SU-DHL-6 (cell line): ENCODE measurements at regions not wholly inside any gene's neighbourhood (a gene's known extent, or its start where the extent isn't known, plus 50 kb on each side); places are given as distances from the start of the nearest gene placed in this dataset.

Experiments used
- H2AFZ ChIP-seq: fragments of 200-600 bp; sonication (generic); 2 replicates; pipeline ENCODE4 v1.6.1; 2014; ENCODE audit warnings: low read depth, mild to moderate bottlenecking, moderate library complexity, mixed read lengths, antibody characterized with exemption, low read length; ENCODE audit not compliant: severe bottlenecking
- H3F3A ChIP-seq: fragments of 200-600 bp; shearing (Covaris generic); 2 replicates; pipeline ENCODE4 v1.6.0; 2016; ENCODE audit warnings: antibody characterized with exemption, mild to moderate bottlenecking; ENCODE audit not compliant: insufficient read depth
- H3K27ac ChIP-seq: fragments of 200-600 bp; sonication (generic); 2 replicates; pipeline ENCODE4 v1.5.1; 2016; ENCODE audit warnings: low read depth, mild to moderate bottlenecking, low read length, moderate library complexity, mixed read lengths
- H3K27me3 ChIP-seq: fragments of 200-600 bp; sonication (generic), shearing (Covaris generic); 2 replicates; pipeline ENCODE4 v1.6.0; 2014; ENCODE audit warnings: mild to moderate bottlenecking, low read length
- H3K36me3 ChIP-seq: fragments of 200-600 bp; sonication (generic); 2 replicates; pipeline ENCODE4 v1.6.1; 2014; ENCODE audit warnings: mild to moderate bottlenecking, low read length, mixed read lengths
- H3K4me2 ChIP-seq: fragments of 300-600, 200-600 bp; shearing (Covaris generic), sonication (generic); 2 replicates; pipeline ENCODE4 v1.6.0; 2014; ENCODE audit warnings: low read length, low read depth, mild to moderate bottlenecking; ENCODE audit not compliant: poor library complexity, severe bottlenecking
- H3K4me3 ChIP-seq: fragments of 200-600 bp; sonication (generic); 2 replicates; pipeline ENCODE4 v1.5.1; 2014; ENCODE audit warnings: antibody characterized with exemption, low read length, mild to moderate bottlenecking, mixed read lengths; ENCODE audit not compliant: insufficient read depth, poor library complexity, severe bottlenecking
- H3K79me2 ChIP-seq: fragments of 200-600 bp; sonication (generic); 2 replicates; pipeline ENCODE4 v1.6.1; 2014; ENCODE audit warnings: mild to moderate bottlenecking, low read length, moderate library complexity; ENCODE audit not compliant: insufficient read depth
- H3K9ac ChIP-seq: fragments of 200-600 bp; sonication (generic); 2 replicates; pipeline ENCODE4 v1.7.0; 2014; ENCODE audit warnings: mild to moderate bottlenecking, low read length
- H3K9me2 ChIP-seq: fragments of 200-600 bp; sonication (generic); replicated peaks from 2 replicates; pipeline ENCODE4 v1.6.1; 2014; ENCODE audit warnings: low read length; ENCODE audit not compliant: insufficient read depth
- H3K9me3 ChIP-seq: fragments of 200-600 bp; sonication (generic); 2 replicates; pipeline ENCODE4 v1.6.1; 2014; ENCODE audit warnings: low read length, mixed read lengths; ENCODE audit not compliant: insufficient read depth
- H4K20me1 ChIP-seq: fragments of 200-600 bp; sonication (generic); 2 replicates; pipeline ENCODE4 v1.6.1; 2014; ENCODE audit warnings: low read depth, mild to moderate bottlenecking, antibody characterized with exemption, low read length, moderate library complexity, mixed read lengths
- EZH2phosphoT487 ChIP-seq: fragments of 200-600 bp; sonication (generic), shearing (Covaris generic); conservative IDR thresholded peaks from 2 replicates; pipeline ENCODE4 v1.6.1; 2018; ENCODE audit warnings: mild to moderate bottlenecking, antibody characterized with exemption, low read length, moderate library complexity, mixed read lengths
- TF ChIP-seq, protein P1 (sequence below): fragments of 200-600 bp; sonication (generic); IDR thresholded peaks from one replicate; pipeline ENCODE4 v1.5.1; 2017; ENCODE audit warnings: antibody characterized with exemption, mild to moderate bottlenecking, low read length, moderate library complexity; ENCODE audit not compliant: insufficient read depth, poor library complexity, severe bottlenecking

GRCh38 chr10:3526727-3527501, 258.1 kb downstream of the KLF6 start:
- no peaks in the 10 kb centered on the region for H3K9me2 ChIP-seq
- no peak overlapping the region for H2AFZ ChIP-seq
- no peaks in the 10 kb centered on the region for H3K79me2 ChIP-seq
- no peak overlapping the region for H3K9ac ChIP-seq
- no peaks in the 10 kb centered on the region for H3K9me3 ChIP-seq
- TF ChIP-seq, protein P1, sequence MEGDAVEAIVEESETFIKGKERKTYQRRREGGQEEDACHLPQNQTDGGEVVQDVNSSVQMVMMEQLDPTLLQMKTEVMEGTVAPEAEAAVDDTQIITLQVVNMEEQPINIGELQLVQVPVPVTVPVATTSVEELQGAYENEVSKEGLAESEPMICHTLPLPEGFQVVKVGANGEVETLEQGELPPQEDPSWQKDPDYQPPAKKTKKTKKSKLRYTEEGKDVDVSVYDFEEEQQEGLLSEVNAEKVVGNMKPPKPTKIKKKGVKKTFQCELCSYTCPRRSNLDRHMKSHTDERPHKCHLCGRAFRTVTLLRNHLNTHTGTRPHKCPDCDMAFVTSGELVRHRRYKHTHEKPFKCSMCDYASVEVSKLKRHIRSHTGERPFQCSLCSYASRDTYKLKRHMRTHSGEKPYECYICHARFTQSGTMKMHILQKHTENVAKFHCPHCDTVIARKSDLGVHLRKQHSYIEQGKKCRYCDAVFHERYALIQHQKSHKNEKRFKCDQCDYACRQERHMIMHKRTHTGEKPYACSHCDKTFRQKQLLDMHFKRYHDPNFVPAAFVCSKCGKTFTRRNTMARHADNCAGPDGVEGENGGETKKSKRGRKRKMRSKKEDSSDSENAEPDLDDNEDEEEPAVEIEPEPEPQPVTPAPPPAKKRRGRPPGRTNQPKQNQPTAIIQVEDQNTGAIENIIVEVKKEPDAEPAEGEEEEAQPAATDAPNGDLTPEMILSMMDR = no peak
- TF ChIP-seq EZH2phosphoT487 = no peak
- H3F3A ChIP-seq = no peaks in the 10 kb centered on the region
- no peak overlapping the region for H3K4me2 ChIP-seq
- H3K27ac ChIP-seq = no peak overlapping the region
- H3K27me3 ChIP-seq = no peaks in the 10 kb centered on the region
- no peaks in the 10 kb centered on the region for H4K20me1 ChIP-seq
- H3K36me3 ChIP-seq = no peaks in the 10 kb centered on the region
- no peak overlapping the region for H3K4me3 ChIP-seq

- no peaks in the 10 kb centered on the region for H3K27me3 ChIP-seq
- no peak overlapping the region for H3K4me2 ChIP-seq
- H3K27ac ChIP-seq = no peak overlapping the region
- no peaks in the 10 kb centered on the region for H4K20me1 ChIP-seq
- H3K79me2 ChIP-seq = no peaks in the 10 kb centered on the region
- no peak for TF ChIP-seq EZH2phosphoT487
- TF ChIP-seq, protein P1 = no peak
- H2AFZ ChIP-seq = no peak overlapping the region
- H3K9me3 ChIP-seq = no peaks in the 10 kb centered on the region
- no peaks in the 10 kb centered on the region for H3F3A ChIP-seq
- no peak overlapping the region for H3K4me3 ChIP-seq
- H3K9me2 ChIP-seq = no peaks in the 10 kb centered on the region
- H3K9ac ChIP-seq = no peak overlapping the region
- H3K36me3 ChIP-seq = no peaks in the 10 kb centered on the region
Observed at GRCh38 chr10:3525832-3526449, 259.1 kb downstream of the KLF6 start.

- Histone ChIP-seq H3K4me2 (no peak overlapping the region), H3K27me3 (no peaks in the 10 kb centered on the region), H3K4me3 (no peak overlapping the region), H3K9me2 (no peaks in the 10 kb centered on the region), H3K9me3 (no peaks in the 10 kb centered on the region), H2AFZ (no peak overlapping the region), H3K27ac (no peak overlapping the region), H3K36me3 (no peaks in the 10 kb centered on the region), H4K20me1 (no peaks in the 10 kb centered on the region), H3K79me2 (no peaks in the 10 kb centered on the region), H3K9ac (no peak overlapping the region), H3F3A (no peaks in the 10 kb centered on the region)
- TF ChIP-seq, protein P1 = no peak
- TF ChIP-seq EZH2phosphoT487 = no peak
Observed at GRCh38 chr10:3524086-3524960, 260.7 kb downstream of the KLF6 start.
